ENCODE measurements at regions not wholly inside any gene's neighbourhood (a gene's known extent, or its start where the extent isn't known, plus 50 kb on each side); places are given as distances from the start of the nearest gene placed in this dataset.
"Not testable (repeated sequence)": the region's sequence is repeated elsewhere in the genome, so short reads cannot be mapped to it uniquely, and the experiment has no call there.

DNA sequence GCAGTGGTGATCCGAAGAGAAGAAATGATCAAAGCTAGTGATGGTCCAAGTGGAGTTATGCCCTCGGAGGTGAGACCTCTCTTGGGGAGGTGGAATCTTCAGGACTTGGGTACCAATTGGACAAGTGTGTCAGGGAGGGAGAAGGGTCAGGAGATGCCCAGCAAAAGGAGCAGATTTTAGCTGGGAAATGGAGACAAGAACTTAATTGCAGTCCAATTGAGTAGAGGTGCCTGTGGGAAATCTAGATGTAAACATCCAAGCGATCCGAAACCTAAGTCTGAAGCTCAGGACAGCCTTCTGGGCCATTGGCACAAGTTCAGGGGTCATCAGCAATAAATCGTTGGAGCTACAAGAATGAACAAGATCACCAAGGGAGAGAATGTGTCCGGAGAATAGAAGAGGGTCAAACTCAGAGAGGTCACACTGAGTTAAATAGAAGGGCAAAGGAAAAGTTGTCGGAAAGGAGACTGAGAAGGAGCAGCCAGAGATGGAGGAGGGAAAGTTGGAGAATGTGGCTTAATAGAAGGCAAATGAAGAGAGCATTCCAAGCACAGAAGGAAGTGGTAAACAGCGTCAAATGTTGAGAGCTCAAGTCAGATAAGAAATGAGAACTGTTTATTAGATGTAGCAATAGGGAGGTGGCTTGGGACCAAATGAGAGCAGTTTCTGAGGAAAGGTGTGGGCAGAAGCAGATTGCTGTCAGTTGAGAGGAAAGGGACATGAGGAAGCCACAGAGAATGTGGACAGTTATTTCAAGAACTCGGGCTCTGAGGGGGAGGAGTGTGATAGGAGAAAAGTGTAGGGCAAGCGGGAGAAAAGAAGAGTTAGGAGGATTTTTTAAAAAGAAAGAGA, 64.2 kb upstream of the FNDC3B start:
- Mint-ChIP-seq H3K4me3 (no peak overlapping the region), H3K27ac (no peak overlapping the region), H3K27me3 (peaks cover 4% of the 10 kb centered on the region), H3K9me3 (ENCODE audit: low read depth) (no peaks in the 10 kb centered on the region), H3K36me3 (ENCODE audit: low read depth) (no peaks in the 10 kb centered on the region), H3K4me1 (peaks cover 2% of the 10 kb centered on the region)
- intact Hi-C loops (cut with DNase I, micrococcal nuclease): no loop called here
- DNase-seq (no peak), ATAC-seq (no peak)
- CTCF ChIA-PET: no interaction called here
- POLR2A ChIA-PET: no interaction called here

DNA sequence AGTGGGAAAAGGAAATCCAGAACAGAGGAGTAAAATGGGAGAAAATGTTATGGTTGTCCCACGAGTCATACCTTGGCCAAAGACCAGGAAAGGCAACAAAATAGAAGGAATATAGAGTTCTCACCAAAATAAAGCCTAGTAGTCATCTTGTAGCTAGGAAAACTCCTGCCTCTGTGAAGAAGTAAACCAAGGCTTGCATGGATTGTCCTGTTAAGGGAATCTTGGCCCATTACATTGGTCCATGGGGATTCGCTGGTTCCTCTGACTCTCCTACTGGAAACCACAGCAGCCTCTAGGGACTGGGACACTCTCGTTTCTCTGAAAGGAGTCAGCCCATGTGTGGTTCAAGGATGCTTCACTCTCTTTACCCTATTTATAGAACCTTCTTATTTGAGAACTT, 62.9 kb upstream of the FNDC3B start:
- H3K36me3 Mint-ChIP-seq (ENCODE audit: low read depth): no peaks in the 10 kb centered on the region
- H3K27ac Mint-ChIP-seq: no peak overlapping the region
- no peak for ATAC-seq

DNA sequence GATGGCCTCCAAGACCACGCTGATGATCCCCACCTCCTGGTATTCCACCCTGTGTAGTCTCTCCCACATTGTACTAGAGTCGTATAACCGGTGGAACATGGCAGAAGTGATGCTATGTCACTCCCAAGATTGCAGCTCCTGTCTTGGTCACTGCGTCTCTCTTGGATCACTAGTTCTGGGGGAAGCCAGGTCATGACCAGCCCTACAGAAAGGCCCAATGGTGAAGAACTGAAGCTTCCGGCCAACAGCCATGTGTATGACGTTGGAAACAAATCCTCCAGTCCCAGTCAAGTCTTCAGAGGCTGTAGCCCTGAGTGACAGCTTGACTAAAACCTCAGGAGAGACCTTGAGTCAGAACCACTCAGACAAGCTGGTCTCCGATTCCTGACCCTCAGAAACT, 61.9 kb upstream of the FNDC3B start:
- ATAC-seq (no peak), DNase-seq (no peak)
- ChIA-PET POLR2A (no interaction called here), CTCF (interaction anchor here (0.7 kb wide), 1 partner anchor 193 kb away, joined by 3 read pairs; no protein-coding TSS in a partner anchor)
- intact Hi-C loops (cut with DNase I, micrococcal nuclease): no loop called here
- Mint-ChIP-seq H3K4me1 (peaks cover 2% of the 10 kb centered on the region), H3K27ac (no peak overlapping the region), H3K9me3 (ENCODE audit: low read depth) (no peaks in the 10 kb centered on the region), H3K4me3 (no peak overlapping the region), H3K36me3 (ENCODE audit: low read depth) (no peaks in the 10 kb centered on the region), H3K27me3 (peaks cover 4% of the 10 kb centered on the region)

More for the DNA sequence above, 62.9 kb upstream of the FNDC3B start:
- Mint-ChIP-seq H3K27me3 (peaks cover 4% of the 10 kb centered on the region), H3K9me3 (ENCODE audit: low read depth) (no peaks in the 10 kb centered on the region), H3K4me3 (no peak overlapping the region), H3K4me1 (peaks cover 2% of the 10 kb centered on the region)
- intact Hi-C loops (cut with DNase I, micrococcal nuclease): no loop called here
- CTCF ChIA-PET: interaction anchor here (0.7 kb wide), 1 partner anchor 19 kb away, joined by 3 read pairs; no protein-coding TSS in a partner anchor
- POLR2A ChIA-PET: no interaction called here
- no peak for DNase-seq

DNA sequence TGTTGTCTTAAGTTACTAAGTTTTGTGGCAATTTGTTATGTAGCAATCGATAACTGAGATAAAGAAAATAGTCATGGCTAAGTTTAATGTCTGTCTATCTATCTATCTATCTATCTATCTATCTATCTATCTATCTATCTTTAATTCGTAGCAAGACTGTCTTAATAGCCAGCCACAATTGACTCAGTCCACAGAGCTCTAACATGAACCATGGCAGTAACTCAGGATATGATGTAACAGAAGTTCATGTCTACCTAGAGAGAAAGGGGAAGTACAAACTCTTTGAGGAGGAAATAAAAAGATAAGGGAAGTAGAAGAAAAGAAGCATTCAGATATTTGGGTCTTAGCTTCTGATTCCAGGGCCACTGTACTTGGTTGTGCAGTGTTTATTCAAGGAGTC, 61.5 kb upstream of the FNDC3B start:
- Mint-ChIP-seq H3K4me1 (peaks cover 2% of the 10 kb centered on the region), H3K9me3 (ENCODE audit: low read depth) (no peaks in the 10 kb centered on the region), H3K27me3 (peaks cover 4% of the 10 kb centered on the region), H3K4me3 (no peak overlapping the region), H3K36me3 (ENCODE audit: low read depth) (no peaks in the 10 kb centered on the region), H3K27ac (no peak overlapping the region)
- DNase-seq: no peak
- CTCF ChIA-PET: interaction anchor here (0.7 kb wide), 1 partner anchor 193 kb away, joined by 3 read pairs; no protein-coding TSS in a partner anchor
- no peak for ATAC-seq
- intact Hi-C loops (cut with DNase I, micrococcal nuclease): no loop called here
- POLR2A ChIA-PET: no interaction called here

DNA sequence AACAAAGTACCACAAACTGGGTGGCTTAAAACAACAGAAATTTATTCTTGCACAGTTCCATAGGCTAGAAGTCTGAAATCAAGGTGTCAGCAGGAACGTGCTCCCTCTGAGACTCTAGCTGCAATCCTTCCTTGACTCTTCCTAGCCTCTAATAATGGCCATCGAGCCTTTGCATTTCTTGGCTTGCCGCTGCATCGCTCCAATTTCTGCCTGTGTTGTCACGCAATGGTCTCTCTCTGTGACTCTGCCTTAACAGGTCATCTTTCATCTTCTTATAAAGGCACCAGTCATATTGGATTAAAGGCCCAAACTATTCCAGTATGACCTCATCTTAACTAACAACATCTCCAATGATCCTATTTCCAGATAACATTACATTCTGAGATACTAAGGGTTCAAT, 61.0 kb upstream of the FNDC3B start:
- H3K9me3 Mint-ChIP-seq (ENCODE audit: low read depth): no peaks in the 10 kb centered on the region
- no peak for DNase-seq
- peaks cover 2% of the 10 kb centered on the region for H3K4me1 Mint-ChIP-seq
- no peak for ATAC-seq
- peaks cover 3% of the 10 kb centered on the region for H3K27me3 Mint-ChIP-seq
- no peak overlapping the region for H3K27ac Mint-ChIP-seq
- H3K4me3 Mint-ChIP-seq: no peak overlapping the region
- intact Hi-C loops (cut with DNase I, micrococcal nuclease): no loop called here
- no peaks in the 10 kb centered on the region for H3K36me3 Mint-ChIP-seq (ENCODE audit: low read depth)
- CTCF ChIA-PET: interaction anchor here (0.7 kb wide), 1 partner anchor 194 kb away, joined by 3 read pairs; no protein-coding TSS in a partner anchor
- POLR2A ChIA-PET: no interaction called here

DNA sequence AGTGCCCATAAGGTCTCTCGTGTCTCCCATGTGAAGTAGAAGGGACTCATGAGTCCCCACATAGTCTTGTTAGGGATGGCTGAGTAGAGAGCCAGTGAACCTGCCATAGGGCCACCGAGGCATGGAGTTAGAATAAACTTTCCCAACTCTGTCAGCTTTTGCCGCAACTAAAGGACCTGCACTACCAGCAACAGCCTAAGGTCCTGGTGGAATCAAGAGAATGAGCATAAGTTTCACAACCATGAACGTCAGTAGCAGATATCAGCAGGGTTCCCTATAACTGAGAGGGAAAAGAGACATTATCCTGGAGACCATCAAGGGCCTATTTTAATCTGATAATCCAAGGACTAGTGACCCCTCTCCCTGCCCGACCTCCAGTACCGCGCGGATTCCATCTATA, 60.3 kb upstream of the FNDC3B start:
- no peaks in the 10 kb centered on the region for H3K36me3 Mint-ChIP-seq (ENCODE audit: low read depth)
- no peaks in the 10 kb centered on the region for H3K27me3 Mint-ChIP-seq
- ATAC-seq (no peak), DNase-seq (no peak)
- intact Hi-C loops (cut with DNase I, micrococcal nuclease): no loop called here
- CTCF ChIA-PET: no interaction called here
- H3K27ac Mint-ChIP-seq: no peak overlapping the region
- POLR2A ChIA-PET: no interaction called here
- no peak overlapping the region for H3K4me3 Mint-ChIP-seq
- peaks cover 2% of the 10 kb centered on the region for H3K4me1 Mint-ChIP-seq
- no peaks in the 10 kb centered on the region for H3K9me3 Mint-ChIP-seq (ENCODE audit: low read depth)

DNA sequence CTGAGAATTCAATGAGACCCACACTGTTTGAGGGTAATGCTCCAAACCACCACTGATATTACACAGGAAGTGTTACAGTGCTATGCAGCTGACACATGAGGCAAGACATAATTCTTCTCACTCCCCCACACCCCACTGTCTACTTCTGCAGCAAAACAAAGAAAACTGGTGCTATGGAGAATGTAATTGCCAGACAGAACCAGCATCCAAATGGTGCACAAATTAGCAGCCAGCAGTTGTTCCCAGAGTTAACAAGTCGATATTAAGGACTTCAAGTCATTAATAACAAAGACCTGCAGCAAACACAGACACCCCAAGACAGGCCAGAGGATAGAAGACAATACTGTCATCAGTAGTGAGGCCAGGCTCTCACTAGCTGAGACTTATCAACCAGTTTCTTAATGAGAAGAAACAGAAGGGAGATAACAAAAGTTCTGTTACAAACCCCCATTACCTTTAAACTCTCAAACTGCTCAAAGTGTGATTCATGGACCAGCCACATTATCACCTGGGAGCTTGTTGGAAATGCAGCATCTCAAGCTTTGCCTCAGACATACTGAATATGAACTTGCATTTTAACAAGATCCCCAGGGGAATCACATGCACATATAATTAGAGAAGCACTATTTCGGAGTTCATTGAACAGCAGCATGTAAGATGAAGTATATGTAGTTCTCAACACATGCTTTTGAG, 58.7 kb upstream of the FNDC3B start:
- no peak overlapping the region for H3K4me3 Mint-ChIP-seq
- no peaks in the 10 kb centered on the region for H3K27me3 Mint-ChIP-seq
- peak; percentile 42 for ATAC-seq
- no peaks in the 10 kb centered on the region for H3K36me3 Mint-ChIP-seq (ENCODE audit: low read depth)
- no peak for DNase-seq
- intact Hi-C loops (cut with DNase I, micrococcal nuclease): no loop called here
- peaks cover 2% of the 10 kb centered on the region for H3K4me1 Mint-ChIP-seq
- H3K9me3 Mint-ChIP-seq (ENCODE audit: low read depth): no peaks in the 10 kb centered on the region
- H3K27ac Mint-ChIP-seq: no peak overlapping the region
- CTCF ChIA-PET: interaction anchor here (1.5 kb wide), 1 partner anchor 24 kb away, joined by 4 read pairs; no protein-coding TSS in a partner anchor
- POLR2A ChIA-PET: no interaction called here

DNA sequence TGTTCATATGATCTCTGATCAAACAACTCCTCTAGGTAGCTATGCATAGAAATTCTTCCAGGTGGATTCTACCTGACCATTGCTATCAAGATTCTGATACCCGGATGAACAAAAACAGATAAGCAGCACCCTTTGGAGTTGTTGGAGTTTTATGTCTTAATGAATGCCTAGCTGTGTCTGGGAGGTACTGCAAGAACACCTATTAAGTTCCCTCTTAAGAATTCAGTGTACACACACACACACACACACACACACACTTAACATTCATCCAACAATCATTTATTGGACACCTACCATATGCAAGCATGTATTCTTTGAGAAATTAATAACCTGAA, 58.1 kb upstream of the FNDC3B start:
- ATAC-seq: no peak
- no peak overlapping the region for H3K27ac Mint-ChIP-seq
- no peak for DNase-seq
- no peaks in the 10 kb centered on the region for H3K9me3 Mint-ChIP-seq (ENCODE audit: low read depth)
- no peaks in the 10 kb centered on the region for H3K36me3 Mint-ChIP-seq (ENCODE audit: low read depth)
- CTCF ChIA-PET: interaction anchor here (1.5 kb wide), 1 partner anchor 23 kb away, joined by 4 read pairs; no protein-coding TSS in a partner anchor
- H3K27me3 Mint-ChIP-seq: no peaks in the 10 kb centered on the region
- H3K4me3 Mint-ChIP-seq: no peak overlapping the region
- peaks cover 2% of the 10 kb centered on the region for H3K4me1 Mint-ChIP-seq
- POLR2A ChIA-PET: no interaction called here
- intact Hi-C loops (cut with DNase I, micrococcal nuclease): no loop called here

DNA sequence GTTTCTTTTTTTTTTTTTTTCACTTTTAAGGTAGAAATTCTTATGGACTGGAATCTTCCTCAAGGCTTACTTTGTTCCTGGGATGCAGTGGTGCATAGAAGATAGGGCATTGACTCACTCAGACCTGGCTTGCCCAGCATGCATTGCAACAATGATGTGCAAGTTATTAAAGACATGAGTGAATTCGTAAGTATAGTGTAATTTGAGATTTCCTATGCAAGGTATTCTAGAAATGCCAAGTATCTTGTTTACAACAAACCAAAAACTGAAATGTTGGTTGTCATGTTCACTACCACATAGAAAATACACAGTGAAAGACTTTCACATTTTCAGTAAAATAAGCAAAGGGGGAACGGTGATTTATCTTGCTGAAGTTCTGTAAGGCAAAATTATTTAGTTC, 56.5 kb upstream of the FNDC3B start:
- Mint-ChIP-seq H3K27me3 (peaks cover 2% of the 10 kb centered on the region), H3K36me3 (ENCODE audit: low read depth) (no peaks in the 10 kb centered on the region), H3K9me3 (ENCODE audit: low read depth) (no peaks in the 10 kb centered on the region), H3K27ac (no peak overlapping the region), H3K4me3 (no peak overlapping the region), H3K4me1 (peaks cover 2% of the 10 kb centered on the region)
- ChIA-PET POLR2A (no interaction called here), CTCF (no interaction called here)
- DNase-seq (no peak), ATAC-seq (no peak)
- intact Hi-C loops (cut with DNase I, micrococcal nuclease): no loop called here

DNA sequence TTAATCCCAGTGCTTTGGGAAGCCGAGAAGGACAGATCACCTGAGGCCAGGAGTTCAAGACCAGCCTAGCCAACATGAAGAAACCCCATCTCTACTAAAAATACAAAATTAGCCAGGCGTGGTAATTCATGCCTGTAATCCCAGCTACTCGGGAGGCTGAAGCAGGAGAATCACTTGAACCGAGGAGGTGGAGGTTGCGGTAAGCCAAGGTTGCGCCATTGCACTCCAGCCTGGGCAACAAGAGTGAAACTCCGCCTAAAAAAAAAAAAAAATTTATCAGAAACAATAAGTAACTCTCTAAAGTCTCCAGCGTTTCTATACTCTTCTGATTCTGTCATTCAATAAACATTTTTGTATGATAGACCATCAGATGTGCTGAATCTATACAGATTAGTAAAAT, 55.7 kb upstream of the FNDC3B start:
- CTCF ChIA-PET: interaction anchor here (1.0 to 1.6 kb wide), 2 partner anchors 10 to 335 kb away, joined by 3 to 5 read pairs; no protein-coding TSS in a partner anchor
- H3K4me1 Mint-ChIP-seq; H3K9me3 Mint-ChIP-seq (ENCODE audit: low read depth); intact Hi-C loops (cut with DNase I, micrococcal nuclease); DNase-seq; H3K4me3 Mint-ChIP-seq; H3K27ac Mint-ChIP-seq; ATAC-seq; POLR2A ChIA-PET; H3K27me3 Mint-ChIP-seq; H3K36me3 Mint-ChIP-seq (ENCODE audit: low read depth): not testable (repeated sequence)

DNA sequence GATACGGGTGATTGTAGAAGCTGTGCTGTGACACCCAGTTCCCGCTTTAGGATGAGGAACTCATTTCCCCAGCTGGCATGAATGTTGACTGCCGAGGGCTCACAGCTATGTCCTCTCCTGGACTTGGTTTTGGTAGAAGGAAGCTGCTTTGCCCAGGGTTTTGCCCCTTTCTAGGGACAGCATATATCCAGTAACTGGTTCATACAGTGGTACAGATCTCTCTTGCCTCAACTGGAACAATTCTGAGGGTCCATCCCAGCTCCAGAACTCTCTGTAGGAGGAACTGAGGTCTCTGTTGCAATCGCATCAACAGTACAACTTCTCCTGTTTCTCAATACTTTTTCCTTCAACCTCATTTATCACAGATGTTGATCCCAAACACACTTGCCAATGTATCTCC, 54.5 kb upstream of the FNDC3B start:
- no peak overlapping the region for H3K4me3 Mint-ChIP-seq
- POLR2A ChIA-PET: no interaction called here
- peaks cover 2% of the 10 kb centered on the region for H3K4me1 Mint-ChIP-seq
- no peak overlapping the region for H3K27ac Mint-ChIP-seq
- intact Hi-C loops (cut with DNase I, micrococcal nuclease): no loop called here
- CTCF ChIA-PET: interaction anchor here (1.0 to 1.6 kb wide), 2 partner anchors 9 to 334 kb away, joined by 3 to 5 read pairs; no protein-coding TSS in a partner anchor
- no peaks in the 10 kb centered on the region for H3K36me3 Mint-ChIP-seq (ENCODE audit: low read depth)
- DNase-seq (no peak), ATAC-seq (no peak)
- no peaks in the 10 kb centered on the region for H3K9me3 Mint-ChIP-seq (ENCODE audit: low read depth)
- peaks cover 2% of the 10 kb centered on the region for H3K27me3 Mint-ChIP-seq

DNA sequence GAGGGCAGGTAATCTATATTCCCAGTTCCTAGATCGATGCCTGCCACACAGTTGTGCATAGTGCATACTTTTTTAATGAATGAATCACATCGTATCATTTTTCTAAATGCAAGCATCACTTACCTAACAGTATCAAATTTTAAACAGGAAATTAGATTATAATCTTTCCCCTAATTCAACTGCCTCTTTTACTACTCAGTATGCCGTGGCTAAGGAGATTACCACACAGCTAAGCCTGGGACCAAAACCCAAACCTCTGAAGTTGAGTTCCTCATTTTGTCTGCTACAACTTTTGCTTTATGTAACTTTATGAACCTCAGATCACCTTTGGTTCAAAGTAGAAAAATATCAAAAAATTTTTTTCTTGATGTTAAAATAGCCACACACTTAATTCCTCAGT, 53.2 kb upstream of the FNDC3B start:
- ATAC-seq: no peak
- H3K27ac Mint-ChIP-seq: no peak overlapping the region
- H3K4me3 Mint-ChIP-seq: no peak overlapping the region
- no peaks in the 10 kb centered on the region for H3K36me3 Mint-ChIP-seq (ENCODE audit: low read depth)
- no peak for DNase-seq
- intact Hi-C loops (cut with DNase I, micrococcal nuclease): no loop called here
- H3K9me3 Mint-ChIP-seq (ENCODE audit: low read depth): peaks cover 5% of the 10 kb centered on the region
- no peaks in the 10 kb centered on the region for H3K4me1 Mint-ChIP-seq
- ChIA-PET POLR2A (no interaction called here), CTCF (interaction anchor here (0.8 kb wide), 1 partner anchor 320 kb away, joined by 3 read pairs; no protein-coding TSS in a partner anchor)
- peaks cover 4% of the 10 kb centered on the region for H3K27me3 Mint-ChIP-seq
